ENCODE measurements at regions not wholly inside any gene's neighbourhood (a gene's known extent, or its start where the extent isn't known, plus 50 kb on each side); places are given as distances from the start of the nearest gene placed in this dataset.

GRCh38 chr21:15233611-15234010, 168.8 kb upstream of the NRIP1 start:
- DNase-seq (ENCODE audit: extremely low read depth in 1 of 2, low read depth in 1 of 2) = no peak

DNA sequence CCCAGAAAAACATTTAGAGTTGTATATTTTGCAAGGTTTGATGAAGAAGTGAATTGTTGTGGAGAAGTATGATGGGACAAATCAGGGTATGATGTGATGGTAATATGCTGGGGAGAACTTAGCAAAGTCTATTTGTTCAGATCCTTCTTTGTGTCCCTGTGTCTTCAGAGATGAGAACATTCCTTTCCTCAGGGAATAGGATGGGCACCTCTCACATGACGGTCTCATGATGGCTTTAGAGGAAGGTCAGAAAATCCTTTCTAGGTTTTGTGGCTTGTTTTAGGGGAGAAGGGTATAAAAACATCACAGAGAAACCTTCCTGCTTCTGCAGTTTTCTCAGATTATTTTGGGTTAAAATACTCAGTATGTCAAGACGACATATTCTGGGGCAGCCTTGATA, 171.3 kb upstream of the NRIP1 start:
- no peak for DNase-seq (ENCODE audit: extremely low read depth in 1 of 2, low read depth in 1 of 2)

- no peak for DNase-seq (ENCODE audit: extremely low read depth in 1 of 2, low read depth in 1 of 2)
Measured at GRCh38 chr21:15240848-15241247, 176.0 kb upstream of the NRIP1 start.

DNA sequence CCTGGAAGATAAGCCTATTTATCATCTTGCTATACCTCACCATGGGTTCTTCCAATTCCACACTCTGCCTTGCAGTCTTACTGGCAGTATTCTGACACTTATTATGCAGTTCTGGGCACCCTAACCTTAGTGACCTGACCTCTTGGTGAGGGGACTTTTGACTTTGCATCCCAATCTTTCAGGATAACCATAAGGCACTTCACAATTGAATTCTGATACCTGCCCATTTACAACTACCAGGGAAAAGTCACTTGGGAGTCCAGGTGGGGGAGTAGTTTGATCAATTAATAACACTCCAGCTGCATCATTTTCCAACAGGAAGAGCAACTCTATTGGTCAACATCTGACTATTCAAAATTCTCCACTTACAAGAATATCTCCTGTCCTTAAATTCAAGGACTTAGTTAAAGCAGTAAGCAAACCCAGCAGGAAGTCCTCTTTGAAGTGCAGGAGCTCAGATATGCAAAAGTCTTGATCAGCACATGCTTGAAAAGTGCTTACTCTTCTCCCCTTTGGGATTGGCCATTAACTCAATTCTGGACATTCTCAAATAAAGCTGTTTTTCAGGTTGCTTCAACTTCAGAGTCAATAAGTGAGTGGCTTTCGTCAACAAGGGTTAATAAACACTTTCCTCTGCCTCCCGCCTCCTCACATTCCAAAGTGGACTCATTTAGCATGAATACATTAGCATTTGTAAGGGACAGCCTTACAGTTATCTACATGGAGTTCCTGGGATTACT, 177.4 kb upstream of the NRIP1 start:
- DNase-seq (ENCODE audit: extremely low read depth in 1 of 2, low read depth in 1 of 2) = no peak

DNA sequence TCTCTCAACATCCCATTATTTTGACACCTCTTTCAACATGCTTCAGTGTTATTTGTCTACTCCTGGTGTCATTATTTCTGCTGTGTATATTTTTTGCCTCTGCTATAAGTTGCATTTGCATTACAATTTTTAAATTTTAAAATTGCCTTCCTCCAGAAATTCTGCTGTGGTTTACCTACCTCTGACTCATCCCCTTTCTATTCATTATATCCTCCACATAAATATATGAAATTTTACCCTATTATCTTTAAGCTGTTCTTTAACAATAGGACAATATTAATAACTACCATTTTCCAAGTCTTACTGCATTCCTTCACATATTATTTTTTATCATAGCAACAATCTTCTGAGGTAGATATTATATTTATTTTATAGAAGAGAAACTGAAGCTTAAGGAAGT, 178.1 kb upstream of the NRIP1 start:
- no peak for DNase-seq (ENCODE audit: extremely low read depth in 1 of 2, low read depth in 1 of 2)

DNA sequence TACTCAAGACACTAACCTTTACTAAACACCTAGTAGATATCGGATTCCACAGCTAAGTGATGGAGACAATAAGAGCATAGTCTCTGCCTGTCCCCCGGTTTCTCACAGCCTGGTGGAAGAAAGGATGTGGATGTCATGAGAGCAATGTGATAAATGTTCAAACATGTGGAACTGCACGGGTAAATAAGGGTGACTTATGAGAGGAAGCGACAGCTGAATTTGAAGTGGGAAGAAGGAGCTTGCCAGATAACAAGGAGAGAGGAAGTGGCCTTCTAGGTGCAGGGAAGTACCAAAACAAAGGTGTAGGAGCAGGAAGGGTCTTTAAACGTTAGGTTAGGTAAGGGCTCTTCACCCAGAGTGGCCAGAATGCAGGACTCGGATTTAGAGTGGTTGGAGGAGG, 178.6 kb upstream of the NRIP1 start:
- DNase-seq (ENCODE audit: extremely low read depth in 1 of 2, low read depth in 1 of 2) = no peak

GRCh38 chr21:15247613-15248012, 182.8 kb upstream of the NRIP1 start:
- DNase-seq (ENCODE audit: extremely low read depth in 1 of 2, low read depth in 1 of 2) = no peak

DNA sequence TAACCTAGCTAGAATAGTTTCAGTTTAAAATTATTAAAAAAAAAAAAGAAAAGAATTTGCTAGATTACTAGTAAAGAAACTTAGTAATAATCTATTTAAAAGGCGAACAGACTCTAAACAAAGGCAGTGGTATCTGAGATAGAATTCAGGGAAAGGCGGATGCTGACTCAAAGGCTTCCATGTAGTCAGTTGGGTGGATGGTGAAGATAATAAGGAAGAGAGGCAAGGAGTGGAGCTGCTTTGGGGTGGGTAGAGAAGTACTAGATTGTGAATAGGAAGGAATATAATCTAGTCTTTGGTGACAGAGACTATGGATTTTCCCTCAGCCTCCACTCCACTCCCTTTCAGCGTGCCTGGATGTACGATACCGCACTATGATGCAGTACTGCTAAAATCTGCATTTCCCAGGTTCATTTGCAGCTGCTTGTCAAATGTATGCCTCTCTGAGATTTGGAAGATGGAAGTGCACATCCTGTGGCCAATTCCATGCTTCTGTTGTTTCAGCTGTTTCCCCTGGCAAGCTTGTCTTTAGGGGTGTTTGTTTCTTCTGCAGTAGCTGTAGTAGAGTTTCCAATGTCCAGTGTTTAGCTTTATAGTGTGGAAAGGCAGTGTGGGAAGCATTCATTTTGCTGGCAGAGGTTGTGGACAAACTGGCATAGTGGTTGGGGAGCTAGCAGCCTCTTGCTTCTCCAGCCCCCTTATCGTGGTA, 184.6 kb upstream of the NRIP1 start:
- DNase-seq (ENCODE audit: extremely low read depth in 1 of 2, low read depth in 1 of 2) = no peak

GRCh38 chr21:15250384-15250783, 185.6 kb upstream of the NRIP1 start:
- no peak for DNase-seq (ENCODE audit: extremely low read depth in 1 of 2, low read depth in 1 of 2)

DNA sequence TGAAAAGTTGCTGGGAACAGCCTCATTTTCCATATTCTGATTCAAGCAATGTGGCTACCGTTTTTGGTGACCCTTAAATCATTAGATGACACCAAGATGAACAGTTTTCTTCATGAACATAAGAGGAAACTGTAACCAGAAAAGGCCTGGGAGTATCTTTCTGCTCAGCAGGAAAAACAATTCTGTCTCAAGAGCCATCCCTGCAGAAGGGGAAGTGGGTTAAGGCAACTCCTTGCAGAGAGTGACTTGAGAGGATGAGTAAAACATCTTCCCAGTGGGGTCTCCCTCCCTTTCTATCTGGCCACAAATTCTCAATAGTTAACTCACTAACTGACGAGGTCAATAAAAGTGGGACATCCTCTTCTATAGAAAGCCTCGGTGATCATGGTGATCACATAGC, 187.6 kb upstream of the NRIP1 start:
- DNase-seq (ENCODE audit: extremely low read depth in 1 of 2, low read depth in 1 of 2) = no peak

DNA sequence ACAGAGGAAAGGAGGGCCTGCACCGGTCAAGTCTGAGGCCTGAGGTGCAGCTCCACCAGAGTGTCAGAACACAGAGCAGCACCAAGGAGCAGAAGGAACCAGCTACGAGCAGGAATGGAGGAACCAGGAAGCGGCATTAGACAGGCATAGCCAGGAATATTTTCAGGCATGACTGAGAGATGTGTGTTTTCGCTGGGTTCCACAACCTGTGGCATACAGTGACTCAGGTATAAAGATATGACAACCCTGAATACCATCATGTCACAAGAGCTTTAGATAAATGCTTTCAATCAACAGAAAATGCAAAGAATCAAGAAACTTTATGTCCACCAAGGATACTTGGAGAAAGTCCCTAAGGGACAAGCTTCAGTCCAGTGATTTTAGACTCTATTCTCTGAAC, 189.3 kb upstream of the NRIP1 start:
- no peak for DNase-seq (ENCODE audit: extremely low read depth in 1 of 2, low read depth in 1 of 2)

GRCh38 chr21:15255261-15255660, 190.5 kb upstream of the NRIP1 start:
- no peak for DNase-seq (ENCODE audit: extremely low read depth in 1 of 2, low read depth in 1 of 2)

GRCh38 chr21:15255763-15256162, 191.0 kb upstream of the NRIP1 start:
- DNase-seq (ENCODE audit: extremely low read depth in 1 of 2, low read depth in 1 of 2) = no peak

GRCh38 chr21:15256996-15257395, 192.2 kb upstream of the NRIP1 start:
- DNase-seq (ENCODE audit: extremely low read depth in 1 of 2, low read depth in 1 of 2) = no peak

- no peak for DNase-seq (ENCODE audit: extremely low read depth in 1 of 2, low read depth in 1 of 2)
Measured at GRCh38 chr21:15257646-15258045, 192.8 kb upstream of the NRIP1 start.

DNA sequence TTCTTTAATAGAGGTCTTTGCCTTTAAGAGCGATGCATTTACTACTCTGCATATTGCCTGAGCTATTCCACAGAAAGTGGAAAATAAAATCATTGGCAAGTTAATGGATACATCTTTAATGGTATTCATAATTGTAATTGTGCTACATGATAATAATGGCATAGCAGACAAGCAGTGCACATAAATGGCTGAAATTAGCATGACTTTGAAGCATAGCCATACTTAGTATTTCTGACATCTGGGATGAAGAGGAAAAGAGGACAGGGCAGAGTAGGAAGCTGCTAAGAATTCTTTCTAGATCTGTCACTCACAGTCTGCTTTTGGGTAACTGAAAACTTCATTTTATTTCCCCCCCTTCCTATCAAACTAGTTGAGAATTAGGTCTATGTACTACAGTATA, 195.0 kb upstream of the NRIP1 start:
- DNase-seq (ENCODE audit: extremely low read depth in 1 of 2, low read depth in 1 of 2) = no peak

DNA sequence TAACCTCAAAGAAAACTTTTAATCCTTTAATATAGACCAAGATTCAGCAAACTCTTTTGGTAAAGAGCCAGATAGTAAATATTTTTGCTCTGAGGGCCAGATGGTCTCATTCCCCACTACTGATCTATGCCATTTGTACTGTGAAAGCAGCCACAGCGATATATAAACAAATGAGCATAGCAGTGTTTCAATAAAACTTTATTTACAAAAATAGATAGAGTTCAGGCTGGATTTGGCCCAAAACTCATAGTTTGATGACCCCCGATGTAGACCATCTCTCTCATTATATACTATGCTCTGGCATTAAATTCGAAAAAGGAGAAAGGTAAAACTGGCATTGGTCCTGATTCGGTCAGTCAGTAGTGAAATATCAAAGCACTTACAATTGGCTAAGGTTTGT, 195.8 kb upstream of the NRIP1 start:
- no peak for DNase-seq (ENCODE audit: extremely low read depth in 1 of 2, low read depth in 1 of 2)

DNA sequence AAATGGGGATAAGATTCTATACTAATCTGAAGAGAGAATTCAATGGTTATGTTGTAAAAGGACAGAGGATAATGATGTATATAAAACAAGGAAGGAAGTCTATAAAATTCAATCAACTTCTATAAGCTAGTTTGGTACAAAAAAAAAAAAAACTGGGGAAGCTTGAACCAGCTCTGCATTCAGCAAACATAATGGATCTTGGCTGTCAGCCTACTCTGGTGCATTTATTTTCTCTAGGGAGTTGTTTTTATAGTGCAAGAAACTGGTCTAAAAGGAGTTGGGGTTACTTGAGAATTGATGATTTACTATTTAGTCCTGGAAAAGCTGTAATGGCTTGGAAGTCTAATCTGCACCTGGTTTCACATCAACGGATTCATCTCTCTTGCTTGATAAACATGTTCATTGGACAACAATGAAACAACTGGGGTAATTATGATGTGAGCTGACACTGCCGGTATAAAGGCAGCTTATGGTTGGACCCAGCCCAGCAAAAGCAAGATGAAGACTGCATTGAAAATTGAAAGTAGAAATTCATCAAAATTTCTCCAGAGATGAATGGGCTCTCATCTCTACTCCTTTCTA, 199.4 kb upstream of the NRIP1 start:
- no peak for DNase-seq (ENCODE audit: extremely low read depth in 1 of 2, low read depth in 1 of 2)

- no peak for DNase-seq (ENCODE audit: extremely low read depth in 1 of 2, low read depth in 1 of 2)
Measured at GRCh38 chr21:15272171-15272570, 207.4 kb upstream of the NRIP1 start.

GRCh38 chr21:15272591-15272990, 207.8 kb upstream of the NRIP1 start:
- DNase-seq (ENCODE audit: extremely low read depth in 1 of 2, low read depth in 1 of 2) = no peak

DNA sequence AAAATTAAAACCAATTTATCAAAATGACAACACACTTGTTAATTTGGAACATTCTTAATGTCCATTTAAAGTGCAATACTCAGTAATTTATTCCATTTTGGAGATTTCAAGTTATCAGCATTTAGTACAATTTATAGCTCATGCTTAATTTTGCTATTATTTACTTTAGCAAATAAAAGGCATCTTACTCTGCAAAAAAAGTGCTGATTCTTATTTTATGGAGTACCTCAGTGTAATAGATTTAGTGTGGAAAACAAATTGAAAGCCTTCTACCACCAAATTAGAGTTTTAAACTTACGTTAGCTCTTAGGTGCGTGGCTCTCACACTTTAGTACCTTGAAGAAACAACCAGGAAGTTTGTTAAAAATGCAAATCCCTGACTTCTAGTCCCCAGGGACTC, 208.4 kb upstream of the NRIP1 start:
- no peak for DNase-seq (ENCODE audit: extremely low read depth in 1 of 2, low read depth in 1 of 2)

Data from stimulated activated CD8-positive, alpha-beta memory T cell treated with anti-CD3 and anti-CD28 coated beads, Interleukin-7, amount 100 ng/mL, for 48 hours (primary cell).